ENCODE measurements at regions not wholly inside any gene's neighbourhood (a gene's known extent, or its start where the extent isn't known, plus 50 kb on each side); places are given as distances from the start of the nearest gene placed in this dataset.

DNA sequence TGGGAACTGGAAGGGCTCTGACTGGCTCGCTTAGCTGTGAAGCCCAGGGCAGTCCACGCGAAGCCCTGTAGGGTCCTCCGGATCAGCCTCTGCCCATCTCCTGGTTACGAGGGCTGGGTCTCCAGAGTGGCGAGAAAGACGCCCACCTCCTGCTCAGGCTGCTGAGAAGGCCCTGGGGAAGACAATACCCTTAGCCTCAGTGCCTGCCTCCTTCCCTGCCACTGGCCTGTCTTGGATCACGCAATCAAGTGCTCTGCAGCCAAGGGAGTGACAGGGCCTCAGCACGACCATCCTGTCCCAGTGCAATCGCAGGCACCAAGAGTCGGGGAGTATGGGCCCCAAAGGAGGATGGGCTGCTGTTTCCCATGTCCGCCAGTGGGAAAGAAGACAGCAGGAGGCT, 165.7 kb upstream of the GLI2 start:
- Histone ChIP-seq H3K4me2 (ENCODE audit: low read length, poor library complexity, severe bottlenecking) (no peak overlapping the region), H3K4me1 (ENCODE audit: control insufficient read depth, insufficient read depth, low read depth, low read length) (peaks cover 17% of the 10 kb centered on the region), H2AFZ (ENCODE audit: low read depth, low read length) (no peak overlapping the region), H3K36me3 (ENCODE audit: control insufficient read depth in 1 of 2, insufficient read depth in 2 of 2, low read depth in 1 of 2, low read length in 2 of 2) (no peaks in the 10 kb centered on the region), H2AK5ac (ENCODE audit: low read length, severe bottlenecking) (no peak overlapping the region), H2BK120ac (ENCODE audit: low read depth, low read length) (no peak overlapping the region), H3K14ac (ENCODE audit: low read length in 2 of 2) (no peak overlapping the region), H3K27ac (ENCODE audit: low read length, poor library complexity, severe bottlenecking) (no peak overlapping the region), H2BK12ac (ENCODE audit: low read length in 2 of 2) (no peak overlapping the region), H3K18ac (ENCODE audit: low read depth in 1 of 2, low read length in 2 of 2) (no peak overlapping the region), H3K23ac (ENCODE audit: low read length in 2 of 2) (no peak overlapping the region), H4K8ac (ENCODE audit: low read length) (no peak overlapping the region), H3K9ac (ENCODE audit: low read length) (no peak overlapping the region), H3K27me3 (ENCODE audit: control insufficient read depth in 1 of 2, insufficient read depth in 1 of 2, low read length in 2 of 2) (peaks cover 57 to 58% of the 10 kb centered on the region in 2 experiments), H3K9me3 (ENCODE audit: control insufficient read depth, low read length) (no peaks in the 10 kb centered on the region), H3K79me1 (replicated peaks; ENCODE audit: low read length, poor library complexity, severe bottlenecking) (no peaks in the 10 kb centered on the region), H4K91ac (ENCODE audit: low read length) (no peak overlapping the region), H2BK15ac (ENCODE audit: low read depth, poor library complexity, severe bottlenecking) (no peak overlapping the region), H3K4me3 (ENCODE audit: insufficient read depth in 1 of 2, low read depth in 1 of 2, low read length in 2 of 2) (no peak overlapping the region), H3K4ac (ENCODE audit: low read depth in 1 of 2, low read length in 2 of 2) (no peak overlapping the region), H2BK5ac (ENCODE audit: low read depth, low read length, poor library complexity, severe bottlenecking) (no peak overlapping the region)
- DNase-seq = no peak
- 92% methylated on average over 12 of the region's 12 CpGs for WGBS

DNA sequence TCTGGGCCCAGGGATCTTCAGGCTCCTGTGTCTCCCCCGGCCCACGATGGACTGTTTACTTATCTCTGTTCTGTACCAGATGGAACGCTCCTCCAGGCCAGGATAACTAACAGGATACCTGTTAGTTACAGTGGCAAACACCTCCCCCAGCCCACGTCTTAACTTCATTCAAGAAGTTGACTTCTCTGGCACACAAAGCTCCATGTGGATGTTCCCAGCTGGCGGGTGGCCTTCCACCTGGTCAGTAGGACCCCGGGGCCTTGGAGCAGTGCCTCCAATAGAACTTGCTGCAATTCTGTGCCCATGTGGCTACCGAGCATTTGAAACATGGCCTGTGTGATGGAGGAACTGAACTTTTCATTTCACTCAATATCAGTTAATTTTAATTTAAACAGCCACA, 165.1 kb upstream of the GLI2 start:
- Histone ChIP-seq H2AK5ac (ENCODE audit: low read length, severe bottlenecking) (no peak overlapping the region), H3K4me3 (ENCODE audit: insufficient read depth in 1 of 2, low read depth in 1 of 2, low read length in 2 of 2) (no peak overlapping the region), H2BK12ac (ENCODE audit: low read length in 2 of 2) (no peak overlapping the region), H4K8ac (ENCODE audit: low read length) (no peak overlapping the region), H2BK15ac (ENCODE audit: low read depth, poor library complexity, severe bottlenecking) (no peak overlapping the region), H3K18ac (ENCODE audit: low read depth in 1 of 2, low read length in 2 of 2) (no peak overlapping the region), H3K4me2 (ENCODE audit: low read length, poor library complexity, severe bottlenecking) (no peak overlapping the region), H3K9ac (ENCODE audit: low read length) (no peak overlapping the region), H2BK120ac (ENCODE audit: low read depth, low read length) (no peak overlapping the region), H2BK5ac (ENCODE audit: low read depth, low read length, poor library complexity, severe bottlenecking) (no peak overlapping the region), H3K79me1 (replicated peaks; ENCODE audit: low read length, poor library complexity, severe bottlenecking) (no peaks in the 10 kb centered on the region), H3K27me3 (ENCODE audit: control insufficient read depth in 1 of 2, insufficient read depth in 1 of 2, low read length in 2 of 2) (peaks cover 57 to 64% of the 10 kb centered on the region in 2 experiments), H3K4me1 (ENCODE audit: control insufficient read depth, insufficient read depth, low read depth, low read length) (peaks cover 15% of the 10 kb centered on the region), H3K4ac (ENCODE audit: low read depth in 1 of 2, low read length in 2 of 2) (no peak overlapping the region), H3K27ac (ENCODE audit: low read length, poor library complexity, severe bottlenecking) (no peak overlapping the region), H3K9me3 (ENCODE audit: control insufficient read depth, low read length) (no peaks in the 10 kb centered on the region), H3K23ac (ENCODE audit: low read length in 2 of 2) (no peak overlapping the region), H4K91ac (ENCODE audit: low read length) (no peak overlapping the region), H2AFZ (ENCODE audit: low read depth, low read length) (no peak overlapping the region), H3K36me3 (ENCODE audit: control insufficient read depth in 1 of 2, insufficient read depth in 2 of 2, low read depth in 1 of 2, low read length in 2 of 2) (no peaks in the 10 kb centered on the region), H3K14ac (ENCODE audit: low read length in 2 of 2) (no peak overlapping the region)
- WGBS = 81% methylated on average over 7 of the region's 7 CpGs
- DNase-seq = no peak

DNA sequence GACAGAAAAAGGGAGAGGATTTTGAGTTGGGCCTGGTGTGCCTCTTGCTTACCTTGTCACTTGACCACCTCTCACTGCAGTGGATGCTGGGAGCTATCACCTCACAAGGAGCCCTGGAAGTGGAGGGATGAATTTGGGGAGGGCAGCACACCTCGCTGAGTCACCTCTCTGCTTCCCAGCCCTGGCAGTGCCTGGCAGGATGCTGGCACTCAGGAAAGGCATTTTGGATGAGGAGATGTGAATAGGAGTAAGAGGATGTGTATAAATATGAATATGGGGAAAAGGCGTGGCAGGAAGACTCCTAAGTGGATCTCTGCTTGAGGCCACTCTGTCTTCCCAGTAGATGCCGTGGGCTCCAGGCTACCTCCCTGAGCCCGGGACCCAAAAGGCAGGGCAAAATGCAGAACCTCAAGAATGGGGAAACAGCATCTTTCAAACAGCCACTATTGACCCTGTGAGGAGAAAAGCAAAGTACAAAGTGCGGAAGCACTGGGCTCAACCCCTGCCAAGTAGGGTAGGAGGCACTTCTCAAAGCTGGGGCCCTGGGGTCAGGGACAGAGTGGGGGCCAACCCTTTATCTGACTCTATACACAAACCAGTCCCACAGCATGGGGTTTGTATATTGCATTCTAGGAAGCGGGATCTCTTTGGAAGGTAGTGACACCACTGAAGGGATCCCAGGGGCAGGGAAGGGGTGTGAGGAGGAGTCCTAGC, 164.5 kb upstream of the GLI2 start:
- no peak overlapping the region for H3K4ac ChIP-seq (ENCODE audit: low read depth in 1 of 2, low read length in 2 of 2)
- H2BK12ac ChIP-seq (ENCODE audit: low read length in 2 of 2) = no peak overlapping the region
- peaks cover 15% of the 10 kb centered on the region for H3K4me1 ChIP-seq (ENCODE audit: control insufficient read depth, insufficient read depth, low read depth, low read length)
- H2BK120ac ChIP-seq (ENCODE audit: low read depth, low read length) = no peak overlapping the region
- DNase-seq = no peak
- H3K4me2 ChIP-seq (ENCODE audit: low read length, poor library complexity, severe bottlenecking) = no peak overlapping the region
- no peak overlapping the region for H3K23ac ChIP-seq (ENCODE audit: low read length in 2 of 2)
- no peaks in the 10 kb centered on the region for H3K36me3 ChIP-seq (ENCODE audit: control insufficient read depth in 1 of 2, insufficient read depth in 2 of 2, low read depth in 1 of 2, low read length in 2 of 2)
- no peak overlapping the region for H3K9ac ChIP-seq (ENCODE audit: low read length)
- no peak overlapping the region for H2AK5ac ChIP-seq (ENCODE audit: low read length, severe bottlenecking)
- WGBS = 80% methylated on average over 6 of the region's 6 CpGs
- H3K27me3 ChIP-seq (ENCODE audit: control insufficient read depth in 1 of 2, insufficient read depth in 1 of 2, low read length in 2 of 2) = peaks cover 63 to 67% of the 10 kb centered on the region in 2 experiments
- H2AFZ ChIP-seq (ENCODE audit: low read depth, low read length) = no peak overlapping the region
- H3K14ac ChIP-seq (ENCODE audit: low read length in 2 of 2) = no peak overlapping the region
- no peak overlapping the region for H3K18ac ChIP-seq (ENCODE audit: low read depth in 1 of 2, low read length in 2 of 2)
- H2BK5ac ChIP-seq (ENCODE audit: low read depth, low read length, poor library complexity, severe bottlenecking) = no peak overlapping the region
- no peak overlapping the region for H4K91ac ChIP-seq (ENCODE audit: low read length)
- no peaks in the 10 kb centered on the region for H3K79me1 ChIP-seq (replicated peaks; ENCODE audit: low read length, poor library complexity, severe bottlenecking)
- H3K4me3 ChIP-seq (ENCODE audit: insufficient read depth in 1 of 2, low read depth in 1 of 2, low read length in 2 of 2) = no peak overlapping the region
- H3K9me3 ChIP-seq (ENCODE audit: control insufficient read depth, low read length) = no peaks in the 10 kb centered on the region
- H2BK15ac ChIP-seq (ENCODE audit: low read depth, poor library complexity, severe bottlenecking) = no peak overlapping the region
- no peak overlapping the region for H4K8ac ChIP-seq (ENCODE audit: low read length)
- no peak overlapping the region for H3K27ac ChIP-seq (ENCODE audit: low read length, poor library complexity, severe bottlenecking)

DNA sequence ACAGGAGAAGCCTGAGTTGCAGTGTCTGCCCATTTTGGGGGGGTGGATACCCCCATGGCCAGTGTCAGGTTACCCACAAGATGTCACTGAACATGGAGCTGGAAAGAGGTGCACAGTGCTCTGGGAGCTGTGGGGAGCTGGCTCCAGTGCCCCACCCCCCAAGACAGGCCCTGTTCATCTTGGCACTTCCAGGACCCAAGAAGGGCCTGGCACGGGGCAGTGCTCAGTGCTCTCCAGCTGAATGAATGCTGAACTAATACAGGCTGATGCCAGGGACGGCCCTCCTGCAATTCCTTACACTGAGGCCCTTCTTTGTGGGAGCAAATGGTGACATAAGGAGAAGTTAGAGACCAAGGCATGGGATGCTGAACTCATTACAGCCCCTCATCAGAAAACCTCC, 163.4 kb upstream of the GLI2 start:
- H3K18ac ChIP-seq (ENCODE audit: low read depth in 1 of 2, low read length in 2 of 2) = no peak overlapping the region
- H3K36me3 ChIP-seq (ENCODE audit: control insufficient read depth in 1 of 2, insufficient read depth in 2 of 2, low read depth in 1 of 2, low read length in 2 of 2) = no peaks in the 10 kb centered on the region
- H3K27me3 ChIP-seq (ENCODE audit: control insufficient read depth in 1 of 2, insufficient read depth in 1 of 2, low read length in 2 of 2) = peaks cover 59 to 74% of the 10 kb centered on the region in 2 experiments
- no peak overlapping the region for H2BK15ac ChIP-seq (ENCODE audit: low read depth, poor library complexity, severe bottlenecking)
- no peak overlapping the region for H3K4me2 ChIP-seq (ENCODE audit: low read length, poor library complexity, severe bottlenecking)
- H3K23ac ChIP-seq (ENCODE audit: low read length in 2 of 2) = no peak overlapping the region
- H2BK120ac ChIP-seq (ENCODE audit: low read depth, low read length) = no peak overlapping the region
- H2BK5ac ChIP-seq (ENCODE audit: low read depth, low read length, poor library complexity, severe bottlenecking) = no peak overlapping the region
- no peak overlapping the region for H3K9ac ChIP-seq (ENCODE audit: low read length)
- no peak overlapping the region for H2AK5ac ChIP-seq (ENCODE audit: low read length, severe bottlenecking)
- no peak overlapping the region for H4K91ac ChIP-seq (ENCODE audit: low read length)
- no peak overlapping the region for H3K27ac ChIP-seq (ENCODE audit: low read length, poor library complexity, severe bottlenecking)
- H3K9me3 ChIP-seq (ENCODE audit: control insufficient read depth, low read length) = no peaks in the 10 kb centered on the region
- H3K4me1 ChIP-seq (ENCODE audit: control insufficient read depth, insufficient read depth, low read depth, low read length) = peaks cover 15% of the 10 kb centered on the region
- no peak overlapping the region for H3K4me3 ChIP-seq (ENCODE audit: insufficient read depth in 1 of 2, low read depth in 1 of 2, low read length in 2 of 2)
- H2BK12ac ChIP-seq (ENCODE audit: low read length in 2 of 2) = no peak overlapping the region
- no peak overlapping the region for H2AFZ ChIP-seq (ENCODE audit: low read depth, low read length)
- DNase-seq = no peak
- H3K4ac ChIP-seq (ENCODE audit: low read depth in 1 of 2, low read length in 2 of 2) = no peak overlapping the region
- WGBS = 90% methylated on average over 2 of the region's 2 CpGs
- no peak overlapping the region for H3K14ac ChIP-seq (ENCODE audit: low read length in 2 of 2)
- H3K79me1 ChIP-seq (replicated peaks; ENCODE audit: low read length, poor library complexity, severe bottlenecking) = no peaks in the 10 kb centered on the region
- no peak overlapping the region for H4K8ac ChIP-seq (ENCODE audit: low read length)

All from mesenchymal stem cell (in vitro differentiated cells and primary cell).